PC-3 (cell line): ENCODE measurements at regions not wholly inside any gene's neighbourhood (a gene's known extent, or its start where the extent isn't known, plus 50 kb on each side); places are given as distances from the start of the nearest gene placed in this dataset.

Experiments
- ATAC-seq: fragments of 200-7000 bp; cut with Tn5 transposase; 2 replicates; pipeline ENCODE4 v1.9.1; 2020; ENCODE audit warnings: mild to moderate bottlenecking, moderate library complexity
- BruUV-seq: library from RNA; stranded (reverse); fragments of 400-500 nt; replicated peaks from 2 replicates; lab custom pipeline; 2021; lab: Mats Ljungman, UMichigan
- CTCF ChIA-PET: fragments of 300-600 bp; sonication (Branson Sonifier 250); formaldehyde crosslinking; loops from one replicate; lab custom pipeline; 2022; ENCODE audit warnings: antibody characterized with exemption; lab: Charles Lee
- POLR2A ChIA-PET: fragments of 300-600 bp; sonication (Branson Sonifier 250); formaldehyde crosslinking; loops from one replicate; lab custom pipeline; 2022; ENCODE audit warnings: antibody characterized with exemption; ENCODE audit not compliant: unreplicated experiment; lab: Charles Lee
- DNase-seq: peaks from one replicate; pipeline ENCODE4 v3.0.0-alpha.2; 2015
- H2AFZ ChIP-seq: fragments of 300-600 bp; sonication (generic); 2 replicates; pipeline ENCODE4 v1.6.0; 2016; ENCODE audit warnings: antibody characterized with exemption, low read length
- H3F3A ChIP-seq: fragments of 300-600 bp; sonication (generic); one replicate; pipeline ENCODE4 v1.6.0; 2017; ENCODE audit warnings: antibody characterized with exemption, low read length, control low read depth, mild to moderate bottlenecking; ENCODE audit not compliant: unreplicated experiment
- H3K27ac ChIP-seq: fragments of 300-600 bp; sonication (generic); 2 replicates; pipeline ENCODE4 v1.5.1; 2016; ENCODE audit warnings: mild to moderate bottlenecking, low read length
- H3K27me3 ChIP-seq: fragments of 300-600 bp; sonication (generic); 2 replicates; pipeline ENCODE4 v1.6.1; 2016; ENCODE audit warnings: low read length, mixed read lengths
- H3K36me3 ChIP-seq: fragments of 300-600 bp; sonication (generic); 2 replicates; pipeline ENCODE4 v1.6.1; 2016; ENCODE audit warnings: low read depth, mixed run types, low read length, mixed read lengths
- H3K4me1 ChIP-seq: fragments of 300-600 bp; sonication (generic); 2 replicates; pipeline ENCODE4 v1.5.1; 2016; ENCODE audit warnings: low read length; ENCODE audit not compliant: insufficient read depth
- H3K4me2 ChIP-seq: fragments of 300-600 bp; sonication (generic); 2 replicates; pipeline ENCODE4 v1.6.0; 2016; ENCODE audit warnings: low read length
- H3K4me3 ChIP-seq: fragments of 300-600 bp; sonication (generic); 2 replicates; pipeline ENCODE4 v1.5.1; 2016; ENCODE audit warnings: mild to moderate bottlenecking, low read length, mixed read lengths
- H3K79me2 ChIP-seq: fragments of 300-600 bp; sonication (generic); 2 replicates; pipeline ENCODE4 v1.6.1; 2017; ENCODE audit warnings: low read length, mixed read lengths
- H3K9ac ChIP-seq: fragments of 300-600 bp; sonication (generic); 2 replicates; pipeline ENCODE4 v1.6.0; 2016; ENCODE audit warnings: mild to moderate bottlenecking, low read length
- H3K9me2 ChIP-seq: fragments of 300-600 bp; sonication (generic); replicated peaks from 2 replicates; pipeline ENCODE4 v1.6.1; 2016; ENCODE audit warnings: mixed run types, low read length, mixed read lengths
- H3K9me3 ChIP-seq: fragments of 300-600 bp; sonication (generic); 2 replicates; pipeline ENCODE4 v1.6.1; 2016; ENCODE audit warnings: low read length, mixed read lengths
- H4K20me1 ChIP-seq: fragments of 300-600 bp; sonication (generic); 2 replicates; pipeline ENCODE4 v1.6.1; 2016; ENCODE audit warnings: low read length, mixed read lengths
- CTCF ChIP-seq: fragments of 300-600 bp; sonication (generic); conservative IDR thresholded peaks from 2 replicates; pipeline ENCODE4 v1.5.1; 2017; ENCODE audit warnings: antibody characterized with exemption, low read depth, mild to moderate bottlenecking, low read length
- EZH2 ChIP-seq: fragments of 300-600 bp; sonication (generic); IDR thresholded peaks from one replicate; pipeline ENCODE4 v1.6.1; 2017; ENCODE audit warnings: antibody characterized with exemption, mild to moderate bottlenecking, low read length; ENCODE audit not compliant: unreplicated experiment
- EZH2phosphoT487 ChIP-seq: fragments of 300-600 bp; sonication (generic); IDR thresholded peaks from 2 replicates; pipeline ENCODE4 v1.6.1; 2018; ENCODE audit warnings: mild to moderate bottlenecking, antibody characterized with exemption, low read length, borderline replicate concordance
- intact Hi-C: fragments of 100-400 bp; cut with micrococcal nuclease; formaldehyde crosslinking; loops from 2 replicates; pipeline ENCODE4 v1.9.0; 2023

- Histone ChIP-seq H2AFZ (no peak overlapping the region), H3K4me3 (no peak overlapping the region), H3K9me2 (no peaks in the 10 kb centered on the region), H3K79me2 (no peaks in the 10 kb centered on the region), H3K4me2 (no peak overlapping the region), H3K9ac (no peak overlapping the region), H3K27me3 (no peaks in the 10 kb centered on the region), H3K27ac (no peak overlapping the region), H3F3A (no peaks in the 10 kb centered on the region), H4K20me1 (no peaks in the 10 kb centered on the region), H3K36me3 (no peaks in the 10 kb centered on the region), H3K4me1 (no peaks in the 10 kb centered on the region), H3K9me3 (no peaks in the 10 kb centered on the region)
- ChIA-PET CTCF (no interaction called here), POLR2A (no interaction called here)
- intact Hi-C loops = loop anchor here (5.0 to 10.0 kb wide), 2 partner anchors 108 to 335 kb away; no protein-coding TSS in a partner anchor
- no peak for ATAC-seq
- no peak for TF ChIP-seq CTCF
- TF ChIP-seq EZH2phosphoT487 = no peak
- no peak for TF ChIP-seq EZH2
- DNase-seq = no peak
- BruUV-seq = no TSS peak
Observed at GRCh38 chrX:93419642-93420041, 253.7 kb downstream of the NAP1L3 start.

GRCh38 chrX:93404121-93404520, 269.3 kb downstream of the NAP1L3 start:
- H4K20me1 ChIP-seq = no peaks in the 10 kb centered on the region
- H3K9me2 ChIP-seq = no peaks in the 10 kb centered on the region
- no peaks in the 10 kb centered on the region for H3K36me3 ChIP-seq
- ATAC-seq (no peak), DNase-seq (no peak)
- H3K27me3 ChIP-seq = no peaks in the 10 kb centered on the region
- H2AFZ ChIP-seq = no peak overlapping the region
- ChIA-PET POLR2A (no interaction called here), CTCF (no interaction called here)
- no peak overlapping the region for H3K9ac ChIP-seq
- H3K79me2 ChIP-seq = no peaks in the 10 kb centered on the region
- no peaks in the 10 kb centered on the region for H3F3A ChIP-seq
- H3K4me3 ChIP-seq = no peak overlapping the region
- H3K4me2 ChIP-seq = no peak overlapping the region
- TF ChIP-seq EZH2phosphoT487 (no peak), EZH2 (no peak), CTCF (no peak)
- H3K27ac ChIP-seq = no peak overlapping the region
- no TSS peak for BruUV-seq
- no peaks in the 10 kb centered on the region for H3K9me3 ChIP-seq
- no peaks in the 10 kb centered on the region for H3K4me1 ChIP-seq
- intact Hi-C loops = no loop called here

GRCh38 chrX:93354651-93355050, 318.7 kb downstream of the NAP1L3 start:
- TF ChIP-seq EZH2phosphoT487 (no peak), CTCF (no peak), EZH2 (no peak)
- no peak overlapping the region for H3K27ac ChIP-seq
- no peaks in the 10 kb centered on the region for H3F3A ChIP-seq
- H4K20me1 ChIP-seq = no peaks in the 10 kb centered on the region
- H3K9me3 ChIP-seq = no peaks in the 10 kb centered on the region
- H3K4me3 ChIP-seq = no peak overlapping the region
- no peaks in the 10 kb centered on the region for H3K27me3 ChIP-seq
- DNase-seq (no peak), ATAC-seq (no peak)
- ChIA-PET CTCF (no interaction called here), POLR2A (no interaction called here)
- no peak overlapping the region for H2AFZ ChIP-seq
- no peak overlapping the region for H3K9ac ChIP-seq
- H3K36me3 ChIP-seq = no peaks in the 10 kb centered on the region
- H3K9me2 ChIP-seq = no peaks in the 10 kb centered on the region
- H3K4me2 ChIP-seq = no peak overlapping the region
- intact Hi-C loops = no loop called here
- no TSS peak for BruUV-seq
- H3K79me2 ChIP-seq = no peaks in the 10 kb centered on the region
- H3K4me1 ChIP-seq = no peaks in the 10 kb centered on the region
